ENCODE measurements at regions not wholly inside any gene's neighbourhood (a gene's known extent, or its start where the extent isn't known, plus 50 kb on each side); places are given as distances from the start of the nearest gene placed in this dataset.

DNA sequence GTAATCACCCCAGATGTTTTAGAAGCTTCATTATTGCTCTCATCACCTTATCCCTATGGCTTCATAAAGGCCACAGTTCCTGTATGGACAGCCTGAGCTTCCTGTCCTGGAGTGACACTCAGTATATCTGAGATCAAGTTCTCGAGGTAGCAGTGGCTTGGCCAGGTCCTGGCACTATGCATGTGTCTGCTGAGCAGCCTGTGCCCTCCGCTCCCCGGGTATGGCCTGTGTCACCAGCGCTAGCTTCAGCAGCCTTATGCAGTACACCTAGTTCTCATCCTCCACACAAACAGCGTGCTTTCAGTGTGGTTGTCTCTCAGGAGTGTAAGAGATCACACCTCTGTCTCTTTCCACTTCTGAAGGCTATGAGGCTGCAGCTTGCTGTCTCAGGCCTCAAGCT is 514.7 kb downstream of the DIRAS2 start:
- intact Hi-C loops (cut with DNase I) = no loop called here
- TF ChIP-seq, protein P1, sequence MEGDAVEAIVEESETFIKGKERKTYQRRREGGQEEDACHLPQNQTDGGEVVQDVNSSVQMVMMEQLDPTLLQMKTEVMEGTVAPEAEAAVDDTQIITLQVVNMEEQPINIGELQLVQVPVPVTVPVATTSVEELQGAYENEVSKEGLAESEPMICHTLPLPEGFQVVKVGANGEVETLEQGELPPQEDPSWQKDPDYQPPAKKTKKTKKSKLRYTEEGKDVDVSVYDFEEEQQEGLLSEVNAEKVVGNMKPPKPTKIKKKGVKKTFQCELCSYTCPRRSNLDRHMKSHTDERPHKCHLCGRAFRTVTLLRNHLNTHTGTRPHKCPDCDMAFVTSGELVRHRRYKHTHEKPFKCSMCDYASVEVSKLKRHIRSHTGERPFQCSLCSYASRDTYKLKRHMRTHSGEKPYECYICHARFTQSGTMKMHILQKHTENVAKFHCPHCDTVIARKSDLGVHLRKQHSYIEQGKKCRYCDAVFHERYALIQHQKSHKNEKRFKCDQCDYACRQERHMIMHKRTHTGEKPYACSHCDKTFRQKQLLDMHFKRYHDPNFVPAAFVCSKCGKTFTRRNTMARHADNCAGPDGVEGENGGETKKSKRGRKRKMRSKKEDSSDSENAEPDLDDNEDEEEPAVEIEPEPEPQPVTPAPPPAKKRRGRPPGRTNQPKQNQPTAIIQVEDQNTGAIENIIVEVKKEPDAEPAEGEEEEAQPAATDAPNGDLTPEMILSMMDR (IDR thresholded peaks at IDR 0.05) = no peak
- TF ChIP-seq POLR2A (IDR thresholded peaks at IDR 0.05) = no peak
- Histone ChIP-seq H3K4me3 (no peak overlapping the region), H3K4me1 (replicated peaks in 1 of 2) (no peaks in the 10 kb centered on the region), H3K27me3 (no peaks in the 10 kb centered on the region), H3K9me3 (replicated peaks in 1 of 3) (no peaks in the 10 kb centered on the region), H3K27ac (no peak overlapping the region), H3K36me3 (replicated peaks in 1 of 2) (no peaks in the 10 kb centered on the region)
- WGBS, 4 donors = 83 to 89% (median 88%) methylated on average over 5 of the region's 5 CpGs
- DNase-seq = no peak

DNA sequence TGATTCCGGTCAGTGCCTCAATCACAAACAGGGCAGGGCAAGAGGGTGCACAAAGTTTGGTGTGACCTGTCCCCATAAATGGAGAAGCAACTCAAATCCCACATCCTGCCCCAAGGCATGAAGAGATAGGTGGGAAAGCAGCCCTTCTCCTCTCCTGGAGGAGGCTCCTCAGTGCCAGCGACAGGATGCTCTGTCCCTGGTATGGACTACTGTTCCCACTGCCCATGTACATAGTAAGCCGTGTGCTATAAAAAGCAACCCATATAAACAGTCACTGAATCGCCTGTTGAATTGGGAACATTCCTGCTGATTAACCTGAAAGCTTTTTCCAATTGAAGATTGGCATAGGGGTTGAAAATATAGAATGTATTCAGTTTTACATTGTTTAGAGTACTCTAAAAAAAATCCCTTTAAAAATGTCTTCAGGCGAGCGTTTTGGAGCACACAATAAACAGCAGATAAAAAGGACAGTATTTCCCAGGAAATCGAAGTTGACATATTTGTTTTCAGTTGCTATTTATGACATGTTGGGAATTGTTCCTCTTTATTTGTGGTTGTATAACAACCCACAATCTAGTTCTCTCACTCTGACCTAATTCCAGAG is 513.9 kb downstream of the DIRAS2 start:
- H3K4me3 ChIP-seq = no peak overlapping the region
- intact Hi-C loops (cut with DNase I) = no loop called here
- no peaks in the 10 kb centered on the region for H3K27me3 ChIP-seq
- TF ChIP-seq POLR2A (IDR thresholded peaks at IDR 0.05) = no peak
- TF ChIP-seq, protein P1 (IDR thresholded peaks at IDR 0.05) = no peak
- no peak for DNase-seq
- no peaks in the 10 kb centered on the region for H3K4me1 ChIP-seq (replicated peaks in 1 of 2)
- 68 to 79% (median 75%) methylated on average over 7 of the region's 7 CpGs for WGBS, 4 donors
- no peaks in the 10 kb centered on the region for H3K9me3 ChIP-seq (replicated peaks in 1 of 3)
- H3K36me3 ChIP-seq (replicated peaks in 1 of 2) = no peaks in the 10 kb centered on the region
- no peak overlapping the region for H3K27ac ChIP-seq

DNA sequence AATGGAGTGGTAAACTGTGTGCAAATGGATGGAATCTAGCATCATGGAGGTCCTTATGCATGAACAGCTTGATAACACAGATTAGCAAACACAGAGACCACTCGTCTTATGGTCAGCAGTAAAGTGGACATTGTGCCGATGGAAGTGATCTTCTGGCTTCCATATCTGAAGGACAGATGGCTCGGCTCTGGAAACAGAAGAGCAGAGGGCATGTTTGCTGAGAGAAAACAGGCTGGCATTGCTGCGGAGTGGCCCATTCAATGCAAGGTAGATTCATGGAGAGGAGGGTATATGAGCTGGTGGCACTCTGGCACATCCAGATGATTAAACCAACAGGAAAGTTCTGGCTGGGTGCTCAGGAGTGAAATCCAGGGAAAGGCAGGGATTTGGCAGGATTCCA is 513.2 kb downstream of the DIRAS2 start:
- no peaks in the 10 kb centered on the region for H3K4me1 ChIP-seq (replicated peaks in 1 of 2)
- TF ChIP-seq POLR2A (IDR thresholded peaks at IDR 0.05) = no peak
- TF ChIP-seq, protein P1 (IDR thresholded peaks at IDR 0.05) = no peak
- no peak overlapping the region for H3K27ac ChIP-seq
- H3K36me3 ChIP-seq (replicated peaks in 1 of 2) = no peaks in the 10 kb centered on the region
- H3K9me3 ChIP-seq (replicated peaks in 1 of 3) = no peaks in the 10 kb centered on the region
- no peak for DNase-seq
- H3K27me3 ChIP-seq = no peaks in the 10 kb centered on the region
- WGBS, 4 donors = 86 to 91% (median 90%) methylated on average over 4 of the region's 4 CpGs
- intact Hi-C loops (cut with DNase I) = no loop called here
- H3K4me3 ChIP-seq = no peak overlapping the region

DNA sequence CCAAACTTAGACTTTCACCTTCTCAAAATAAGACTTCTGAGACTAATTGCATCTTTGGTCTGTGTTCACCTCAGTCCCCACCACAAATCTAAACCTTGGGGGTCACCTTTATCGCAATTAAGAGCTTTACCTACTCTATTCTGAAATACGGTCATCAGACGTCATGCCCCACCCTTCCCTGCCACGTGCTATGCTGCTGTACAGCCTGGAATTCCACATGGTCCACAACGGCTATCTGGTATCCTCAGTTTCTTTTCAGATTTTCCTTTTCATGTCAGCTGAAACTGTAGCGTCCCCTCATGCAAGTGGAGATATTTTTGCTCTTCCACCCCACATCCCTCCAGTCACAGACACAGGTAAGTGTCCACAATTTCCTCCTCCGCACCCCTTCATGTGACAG is 511.1 kb downstream of the DIRAS2 start:
- TF ChIP-seq, protein P1 (IDR thresholded peaks at IDR 0.05) = no peak
- TF ChIP-seq POLR2A (IDR thresholded peaks at IDR 0.05) = no peak
- H3K36me3 ChIP-seq (replicated peaks in 1 of 2) = no peaks in the 10 kb centered on the region
- no peaks in the 10 kb centered on the region for H3K27me3 ChIP-seq
- no peak overlapping the region for H3K27ac ChIP-seq
- H3K9me3 ChIP-seq (replicated peaks in 1 of 3) = no peaks in the 10 kb centered on the region
- H3K4me1 ChIP-seq (replicated peaks in 1 of 2) = no peaks in the 10 kb centered on the region
- no peak for DNase-seq
- WGBS, 4 donors = 73 to 79% (median 76%) methylated on average over 7 of the region's 7 CpGs
- no peak overlapping the region for H3K4me3 ChIP-seq
- intact Hi-C loops (cut with DNase I) = no loop called here
